ENCODE measurements at regions not wholly inside any gene's neighbourhood (a gene's known extent, or its start where the extent isn't known, plus 50 kb on each side); places are given as distances from the start of the nearest gene placed in this dataset.

GRCh38 chr5:148012801-148013200 is 51.0 kb upstream of the SPINK5 start:
- TF ChIP-seq TCF7L2 (IDR thresholded peaks at IDR 0.05; ENCODE audit: low read depth, low read length) (no peak), POLR2AphosphoS5 (IDR thresholded peaks at IDR 0.05; ENCODE audit: low read depth, low read length) (no peak), SIN3A (IDR thresholded peaks at IDR 0.05; ENCODE audit: borderline replicate concordance, insufficient read depth, low read depth, low read length) (no peak)
- TF ChIP-seq, protein P1, sequence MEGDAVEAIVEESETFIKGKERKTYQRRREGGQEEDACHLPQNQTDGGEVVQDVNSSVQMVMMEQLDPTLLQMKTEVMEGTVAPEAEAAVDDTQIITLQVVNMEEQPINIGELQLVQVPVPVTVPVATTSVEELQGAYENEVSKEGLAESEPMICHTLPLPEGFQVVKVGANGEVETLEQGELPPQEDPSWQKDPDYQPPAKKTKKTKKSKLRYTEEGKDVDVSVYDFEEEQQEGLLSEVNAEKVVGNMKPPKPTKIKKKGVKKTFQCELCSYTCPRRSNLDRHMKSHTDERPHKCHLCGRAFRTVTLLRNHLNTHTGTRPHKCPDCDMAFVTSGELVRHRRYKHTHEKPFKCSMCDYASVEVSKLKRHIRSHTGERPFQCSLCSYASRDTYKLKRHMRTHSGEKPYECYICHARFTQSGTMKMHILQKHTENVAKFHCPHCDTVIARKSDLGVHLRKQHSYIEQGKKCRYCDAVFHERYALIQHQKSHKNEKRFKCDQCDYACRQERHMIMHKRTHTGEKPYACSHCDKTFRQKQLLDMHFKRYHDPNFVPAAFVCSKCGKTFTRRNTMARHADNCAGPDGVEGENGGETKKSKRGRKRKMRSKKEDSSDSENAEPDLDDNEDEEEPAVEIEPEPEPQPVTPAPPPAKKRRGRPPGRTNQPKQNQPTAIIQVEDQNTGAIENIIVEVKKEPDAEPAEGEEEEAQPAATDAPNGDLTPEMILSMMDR (IDR thresholded peaks at IDR 0.05) = no peak
- TF ChIP-seq, protein P2, sequence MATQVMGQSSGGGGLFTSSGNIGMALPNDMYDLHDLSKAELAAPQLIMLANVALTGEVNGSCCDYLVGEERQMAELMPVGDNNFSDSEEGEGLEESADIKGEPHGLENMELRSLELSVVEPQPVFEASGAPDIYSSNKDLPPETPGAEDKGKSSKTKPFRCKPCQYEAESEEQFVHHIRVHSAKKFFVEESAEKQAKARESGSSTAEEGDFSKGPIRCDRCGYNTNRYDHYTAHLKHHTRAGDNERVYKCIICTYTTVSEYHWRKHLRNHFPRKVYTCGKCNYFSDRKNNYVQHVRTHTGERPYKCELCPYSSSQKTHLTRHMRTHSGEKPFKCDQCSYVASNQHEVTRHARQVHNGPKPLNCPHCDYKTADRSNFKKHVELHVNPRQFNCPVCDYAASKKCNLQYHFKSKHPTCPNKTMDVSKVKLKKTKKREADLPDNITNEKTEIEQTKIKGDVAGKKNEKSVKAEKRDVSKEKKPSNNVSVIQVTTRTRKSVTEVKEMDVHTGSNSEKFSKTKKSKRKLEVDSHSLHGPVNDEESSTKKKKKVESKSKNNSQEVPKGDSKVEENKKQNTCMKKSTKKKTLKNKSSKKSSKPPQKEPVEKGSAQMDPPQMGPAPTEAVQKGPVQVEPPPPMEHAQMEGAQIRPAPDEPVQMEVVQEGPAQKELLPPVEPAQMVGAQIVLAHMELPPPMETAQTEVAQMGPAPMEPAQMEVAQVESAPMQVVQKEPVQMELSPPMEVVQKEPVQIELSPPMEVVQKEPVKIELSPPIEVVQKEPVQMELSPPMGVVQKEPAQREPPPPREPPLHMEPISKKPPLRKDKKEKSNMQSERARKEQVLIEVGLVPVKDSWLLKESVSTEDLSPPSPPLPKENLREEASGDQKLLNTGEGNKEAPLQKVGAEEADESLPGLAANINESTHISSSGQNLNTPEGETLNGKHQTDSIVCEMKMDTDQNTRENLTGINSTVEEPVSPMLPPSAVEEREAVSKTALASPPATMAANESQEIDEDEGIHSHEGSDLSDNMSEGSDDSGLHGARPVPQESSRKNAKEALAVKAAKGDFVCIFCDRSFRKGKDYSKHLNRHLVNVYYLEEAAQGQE (IDR thresholded peaks at IDR 0.05; ENCODE audit: insufficient read depth in 1 of 2, low read depth in 2 of 2, low read length in 1 of 2) = no peak

DNA sequence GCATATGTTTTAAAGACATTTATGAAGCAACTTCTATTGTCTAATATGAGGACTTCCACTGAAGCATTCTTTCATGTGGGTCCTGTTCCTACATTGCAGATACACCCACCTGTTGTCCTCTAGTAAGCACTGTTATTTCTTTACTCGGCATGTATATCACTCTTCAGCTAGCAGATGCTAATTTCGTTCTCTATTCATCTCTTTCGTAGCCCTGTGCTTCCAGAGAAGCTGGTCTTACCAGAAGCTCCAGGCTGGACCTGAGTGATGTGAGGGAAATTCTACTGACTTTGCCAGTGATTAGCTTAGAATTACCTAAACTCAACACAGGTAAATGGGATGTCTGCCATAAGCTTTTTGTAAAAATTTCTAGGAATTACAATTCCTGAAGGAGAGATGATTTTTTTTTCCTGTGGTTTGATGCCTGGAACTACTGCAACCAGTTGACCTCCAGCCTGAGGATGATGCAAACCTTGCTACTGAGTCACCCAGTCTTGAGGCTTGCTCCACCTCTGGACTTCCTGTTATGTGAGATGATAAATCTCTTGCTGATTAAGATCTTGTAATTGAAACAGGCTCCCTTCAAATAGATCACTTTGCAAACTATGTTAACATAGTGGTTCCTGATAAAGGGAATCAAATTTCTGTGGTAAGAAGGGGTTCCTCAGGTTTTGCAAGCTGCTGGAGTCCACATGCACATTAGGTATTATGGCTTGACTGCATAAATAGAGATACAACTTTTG is 52.2 kb upstream of the SPINK5 start:
- no peaks in the 10 kb centered on the region for H3K27me3 ChIP-seq (ENCODE audit: control insufficient read depth, insufficient read depth, low read length)
- H3K4me1 ChIP-seq (ENCODE audit: control insufficient read depth, insufficient read depth, low read length) = no peaks in the 10 kb centered on the region
- in situ Hi-C loops (cut with HindIII; ENCODE audit: low pct_unique_long_range_greater_than_20kb, low sequenced_read_pairs) = no loop called here
- BruUV-seq (replicated peaks) = no TSS peak
- no peak overlapping the region for H3K4me3 ChIP-seq (ENCODE audit: low read depth in 2 of 2, low read length in 2 of 2)
- no peak overlapping the region for H3K27ac ChIP-seq (ENCODE audit: low read length)
- no peaks in the 10 kb centered on the region; the same call in 1 of the 2 replicates for H3K36me3 ChIP-seq (ENCODE audit: control insufficient read depth, insufficient read depth, low read length)
- ChIA-PET CTCF (no interaction called here), POLR2A (no interaction called here)
- TF ChIP-seq, protein P1 (IDR thresholded peaks at IDR 0.05) = no peak
- TF ChIP-seq TCF7L2 (IDR thresholded peaks at IDR 0.05; ENCODE audit: low read depth, low read length) (no peak), SIN3A (IDR thresholded peaks at IDR 0.05; ENCODE audit: borderline replicate concordance, insufficient read depth, low read depth, low read length) (no peak), POLR2AphosphoS5 (IDR thresholded peaks at IDR 0.05; ENCODE audit: low read depth, low read length) (no peak)
- TF ChIP-seq, protein P2 (IDR thresholded peaks at IDR 0.05; ENCODE audit: insufficient read depth in 1 of 2, low read depth in 2 of 2, low read length in 1 of 2) = no peak
- H3K9me3 ChIP-seq (ENCODE audit: control insufficient read depth, insufficient read depth, low read depth, low read length) = no peaks in the 10 kb centered on the region
- no peak for ATAC-seq
- intact Hi-C loops (cut with micrococcal nuclease; ENCODE audit: unreplicated experiment) = no loop called here
- peak; percentile 20 for DNase-seq (ENCODE audit: low read depth, low spot score)

More at GRCh38 chr5:148012801-148013200, 51.0 kb upstream of the SPINK5 start:
- POLR2A ChIA-PET = interaction anchor here (0.7 kb wide), 1 partner anchor 30 kb away, joined by 4 read pairs; no protein-coding TSS in a partner anchor
- no peak for ATAC-seq
- no peak for DNase-seq (ENCODE audit: low read depth, low spot score)
- no peaks in the 10 kb centered on the region for H3K9me3 ChIP-seq (ENCODE audit: control insufficient read depth, insufficient read depth, low read depth, low read length)
- H3K27ac ChIP-seq (ENCODE audit: low read length) = no peak overlapping the region
- H3K27me3 ChIP-seq (ENCODE audit: control insufficient read depth, insufficient read depth, low read length) = no peaks in the 10 kb centered on the region
- H3K4me3 ChIP-seq (ENCODE audit: low read depth in 2 of 2, low read length in 2 of 2) = no peak overlapping the region
- H3K4me1 ChIP-seq (ENCODE audit: control insufficient read depth, insufficient read depth, low read length) = no peaks in the 10 kb centered on the region
- intact Hi-C loops (cut with micrococcal nuclease; ENCODE audit: unreplicated experiment) = no loop called here
- H3K36me3 ChIP-seq (ENCODE audit: control insufficient read depth, insufficient read depth, low read length) = no peaks in the 10 kb centered on the region; the same call in 1 of the 2 replicates
- in situ Hi-C loops (cut with HindIII; ENCODE audit: low pct_unique_long_range_greater_than_20kb, low sequenced_read_pairs) = no loop called here
- CTCF ChIA-PET = no interaction called here
- BruUV-seq (replicated peaks) = no TSS peak
